HepG2 (cell line): ENCODE measurements at regions not wholly inside any gene's neighbourhood (a gene's known extent, or its start where the extent isn't known, plus 50 kb on each side); places are given as distances from the start of the nearest gene placed in this dataset.

Experiments used
- ATAC-seq: fragments of 200-7000 bp; cut with Tn5 transposase; 3 replicates; pipeline ENCODE4 v1.9.1; 2020; ENCODE audit warnings: mild to moderate bottlenecking, moderate library complexity
- BruUV-seq: library from RNA; stranded (reverse); fragments of 400-500 nt; replicated peaks from 2 replicates; lab custom pipeline; 2021; lab: Mats Ljungman, UMichigan
- CTCF ChIA-PET: fragments of 300-600 bp; formaldehyde crosslinking; extraction: SDS; loops from one replicate; lab custom pipeline; 2021; ENCODE audit warnings: low total read pairs, inconsistent platforms, low intra/inter-chr PET ratio; lab: Yijun Ruan, JAX
- POLR2A ChIA-PET: fragments of 350-600 bp; sonication (Branson Sonifier 250); formaldehyde crosslinking; loops from one replicate; lab custom pipeline; 2020; ENCODE audit warnings: antibody characterized with exemption, inconsistent platforms; lab: Yijun Ruan, JAX
- DNase-seq: peaks from one replicate; pipeline ENCODE4 v3.0.0-alpha.2; 2015; ENCODE audit warnings: low spot score
- FAIRE-seq: peaks from 3 replicates; lab custom pipeline; 2011; peaks lifted over from hg19 to GRCh38; lab: Jason Lieb, UNC
- H2AFZ ChIP-seq: one replicate; pipeline ENCODE4 v1.6.1; 2011; ENCODE audit warnings: low read length, inconsistent platforms
- H3K27ac ChIP-seq: fragments of 300-600 bp; 3 replicates; pipeline ENCODE4 v1.8.0; 2011; ENCODE audit warnings: mixed run types, mild to moderate bottlenecking, mixed read lengths, low read length, inconsistent platforms; ENCODE audit not compliant: insufficient read depth; ENCODE audit errors: extremely low read length
- H3K27me3 ChIP-seq, 2 experiments: fragments of 200-600 bp in 1 of 2; 2 replicates in 1 of 2; 3 replicates in 1 of 2; pipeline versions ENCODE4 v1.6.0 to v1.8.0; 2011; ENCODE audit warnings: low read length in 2 of 2, mild to moderate bottlenecking in 2 of 2, moderate library complexity in 2 of 2, inconsistent platforms in 1 of 2; ENCODE audit not compliant: insufficient read depth in 2 of 2, control insufficient read depth in 1 of 2
- H3K36me3 ChIP-seq, 2 experiments: fragments of 200-600 bp in 1 of 2; replicated peaks in 1 of 2; 2 replicates in 1 of 2; 3 replicates in 1 of 2; pipeline versions ENCODE4 v1.5.1 to v1.8.0; 2011; ENCODE audit warnings: low read length in 2 of 2, inconsistent platforms in 1 of 2; ENCODE audit not compliant: insufficient read depth in 2 of 2, control insufficient read depth in 1 of 2
- H3K4me1 ChIP-seq: 2 replicates; pipeline ENCODE4 v1.5.1; 2012; ENCODE audit warnings: low read length, inconsistent platforms; ENCODE audit not compliant: insufficient read depth
- H3K4me2 ChIP-seq: 2 replicates; pipeline ENCODE4 v1.6.0; 2011; ENCODE audit warnings: low read depth, low read length, inconsistent platforms
- H3K4me3 ChIP-seq, 3 experiments: fragments of 200-600 bp in 1 of 3; sonication (generic), shearing (Covaris generic) in 1 of 3; replicated peaks in 1 of 3; 2 replicates each; pipeline ENCODE4 v1.5.1; 2011 to 2016; ENCODE audit warnings: low read length in 3 of 3, inconsistent platforms in 2 of 3, low read depth in 2 of 3, mild to moderate bottlenecking in 2 of 3, control low read depth in 1 of 3, mixed read lengths in 1 of 3; ENCODE audit not compliant: insufficient read depth in 1 of 3
- H3K79me2 ChIP-seq: one replicate; pipeline ENCODE4 v1.6.1; 2011; ENCODE audit warnings: low read length, inconsistent platforms; ENCODE audit not compliant: insufficient read depth
- H3K9ac ChIP-seq: 2 replicates; pipeline ENCODE4 v1.6.0; 2011; ENCODE audit warnings: mild to moderate bottlenecking, low read depth, low read length, inconsistent platforms; ENCODE audit not compliant: insufficient read depth
- H3K9me3 ChIP-seq: 2 replicates; pipeline ENCODE4 v1.5.1; 2012; ENCODE audit warnings: mild to moderate bottlenecking, low read length
- H4K20me1 ChIP-seq: 2 replicates; pipeline ENCODE4 v1.6.0; 2011; ENCODE audit warnings: inconsistent platforms, mild to moderate bottlenecking, low read length, moderate library complexity; ENCODE audit not compliant: insufficient read depth
- ARID2 ChIP-seq: sonication (generic); formaldehyde crosslinking; IDR thresholded peaks from 2 replicates; pipeline ENCODE4 v1.8.1; 2022; ENCODE audit warnings: mild to moderate bottlenecking, missing genetic modification reagents, borderline replicate concordance
- GABPA ChIP-seq, 2 experiments: IDR thresholded peaks; 2 replicates each; pipeline ENCODE4 v1.6.1; 2011 to 2016; ENCODE audit warnings: low read depth in 2 of 2, low read length in 1 of 2, missing biosample characterization in 1 of 2, missing genetic modification characterization in 1 of 2
- GATAD2A ChIP-seq: IDR thresholded peaks from 2 replicates; pipeline ENCODE4 v1.6.1; 2016
- MBD4 ChIP-seq: IDR thresholded peaks from 2 replicates; pipeline ENCODE4 v1.6.1; 2012; ENCODE audit warnings: low read length, inconsistent platforms, borderline replicate concordance
- POLR2G ChIP-seq: fragments of 200-400 bp; formaldehyde crosslinking; IDR thresholded peaks from 2 replicates; pipeline ENCODE4 v1.6.1; 2018; ENCODE audit warnings: mild to moderate bottlenecking, low read depth, low read length, moderate library complexity
- RFXAP ChIP-seq: sonication (generic); formaldehyde crosslinking; IDR thresholded peaks from 2 replicates; pipeline ENCODE4 v1.4.0; 2020; ENCODE audit warnings: missing genetic modification reagents, borderline replicate concordance
- SALL2 ChIP-seq: sonication (generic); formaldehyde crosslinking; IDR thresholded peaks from 2 replicates; pipeline ENCODE4 v1.8.1; 2023; ENCODE audit warnings: mild to moderate bottlenecking, missing genetic modification reagents, inconsistent platforms
- SETDB1 ChIP-seq: sonication (generic); formaldehyde crosslinking; IDR thresholded peaks from 2 replicates; pipeline ENCODE4 v1.5.1; 2020; ENCODE audit warnings: missing genetic modification reagents, mild to moderate bottlenecking, borderline replicate concordance
- ZNF558 ChIP-seq: sonication (generic); formaldehyde crosslinking; IDR thresholded peaks from 2 replicates; pipeline ENCODE4 v1.9.0; 2022; ENCODE audit warnings: mild to moderate bottlenecking, missing genetic modification reagents, borderline replicate concordance
- ZNF564 ChIP-seq: sonication (generic); formaldehyde crosslinking; IDR thresholded peaks from 2 replicates; pipeline ENCODE4 v1.8.1; 2023; ENCODE audit warnings: mild to moderate bottlenecking, missing genetic modification reagents
- WGBS: methylation state at CpG from one replicate; pipeline ENCODE4 v1.1.6; 2017; ENCODE audit warnings: low lambda C conversion rate; 5-methylcytosine and 5-hydroxymethylcytosine counted together
- in situ Hi-C: cut with HindIII; loops from 2 replicates; pipeline ENCODE4 v1.10.0; 2017; ENCODE audit warnings: low pct_unique_long_range_greater_than_20kb; ENCODE audit not compliant: extremely low pct_ligation_motif_present
- intact Hi-C: fragments of 100-400 bp; cut with micrococcal nuclease; formaldehyde crosslinking; loops from one replicate; pipeline ENCODE4 v1.10.0; 2022; ENCODE audit not compliant: unreplicated experiment
- TF ChIP-seq, protein P1 (sequence below): sonication (generic); formaldehyde crosslinking; IDR thresholded peaks from 2 replicates; pipeline ENCODE4 v1.8.0; 2022; ENCODE audit warnings: mild to moderate bottlenecking, missing genetic modification reagents
- TF ChIP-seq, protein P2 (sequence below): sonication (generic); formaldehyde crosslinking; IDR thresholded peaks from 2 replicates; pipeline ENCODE4 v1.4.0; 2020; ENCODE audit warnings: missing genetic modification reagents
- TF ChIP-seq, protein P3 (sequence below): sonication (generic); formaldehyde crosslinking; IDR thresholded peaks from 2 replicates; pipeline ENCODE4 v1.4.0; 2020; ENCODE audit warnings: missing genetic modification reagents

DNA sequence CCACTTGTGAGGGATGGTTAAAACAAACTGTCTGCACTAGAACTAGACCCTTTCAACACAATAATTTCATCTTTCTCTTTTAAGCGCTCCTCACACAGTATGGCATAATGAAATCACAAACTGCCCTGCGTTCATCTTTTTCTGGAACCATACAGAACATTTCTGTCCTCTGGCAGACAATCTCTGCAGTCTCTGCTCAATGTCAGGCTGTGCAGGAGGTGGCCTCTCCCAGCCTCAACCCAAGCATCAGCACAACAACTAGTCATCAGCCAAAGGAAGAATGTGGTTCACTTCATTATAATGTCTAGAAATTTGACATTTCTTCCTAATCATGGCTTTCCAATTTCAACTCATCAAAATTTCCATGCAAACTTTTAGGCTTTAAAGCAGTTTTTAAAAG is 125.1 kb upstream of the STARD13 start:
- H3K9ac ChIP-seq: no peak overlapping the region
- no peak for ATAC-seq
- H3K27ac ChIP-seq: no peak overlapping the region
- in situ Hi-C loops (no loop called here), intact Hi-C loops (no loop called here)
- no TSS peak for BruUV-seq
- ChIA-PET POLR2A (no interaction called here), CTCF (no interaction called here)
- FAIRE-seq: no peak
- H2AFZ ChIP-seq: no peak overlapping the region
- H3K9me3 ChIP-seq: no peaks in the 10 kb centered on the region
- TF ChIP-seq ZNF558: no peak
- TF ChIP-seq, protein P1, sequence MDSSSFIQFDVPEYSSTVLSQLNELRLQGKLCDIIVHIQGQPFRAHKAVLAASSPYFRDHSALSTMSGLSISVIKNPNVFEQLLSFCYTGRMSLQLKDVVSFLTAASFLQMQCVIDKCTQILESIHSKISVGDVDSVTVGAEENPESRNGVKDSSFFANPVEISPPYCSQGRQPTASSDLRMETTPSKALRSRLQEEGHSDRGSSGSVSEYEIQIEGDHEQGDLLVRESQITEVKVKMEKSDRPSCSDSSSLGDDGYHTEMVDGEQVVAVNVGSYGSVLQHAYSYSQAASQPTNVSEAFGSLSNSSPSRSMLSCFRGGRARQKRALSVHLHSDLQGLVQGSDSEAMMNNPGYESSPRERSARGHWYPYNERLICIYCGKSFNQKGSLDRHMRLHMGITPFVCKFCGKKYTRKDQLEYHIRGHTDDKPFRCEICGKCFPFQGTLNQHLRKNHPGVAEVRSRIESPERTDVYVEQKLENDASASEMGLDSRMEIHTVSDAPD (CRISPR knock-in tag): no peak
- no peak for TF ChIP-seq MBD4
- TF ChIP-seq, protein P2, sequence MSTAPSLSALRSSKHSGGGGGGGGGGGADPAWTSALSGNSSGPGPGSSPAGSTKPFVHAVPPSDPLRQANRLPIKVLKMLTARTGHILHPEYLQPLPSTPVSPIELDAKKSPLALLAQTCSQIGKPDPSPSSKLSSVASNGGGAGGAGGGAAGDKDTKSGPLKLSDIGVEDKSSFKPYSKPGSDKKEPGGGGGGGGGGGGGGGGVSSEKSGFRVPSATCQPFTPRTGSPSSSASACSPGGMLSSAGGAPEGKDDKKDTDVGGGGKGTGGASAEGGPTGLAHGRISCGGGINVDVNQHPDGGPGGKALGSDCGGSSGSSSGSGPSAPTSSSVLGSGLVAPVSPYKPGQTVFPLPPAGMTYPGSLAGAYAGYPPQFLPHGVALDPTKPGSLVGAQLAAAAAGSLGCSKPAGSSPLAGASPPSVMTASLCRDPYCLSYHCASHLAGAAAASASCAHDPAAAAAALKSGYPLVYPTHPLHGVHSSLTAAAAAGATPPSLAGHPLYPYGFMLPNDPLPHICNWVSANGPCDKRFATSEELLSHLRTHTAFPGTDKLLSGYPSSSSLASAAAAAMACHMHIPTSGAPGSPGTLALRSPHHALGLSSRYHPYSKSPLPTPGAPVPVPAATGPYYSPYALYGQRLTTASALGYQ: no peak
- H4K20me1 ChIP-seq: no peaks in the 10 kb centered on the region
- WGBS: 95% methylated on average over 2 of the region's 2 CpGs
- H3K4me1 ChIP-seq: no peaks in the 10 kb centered on the region
- H3K4me2 ChIP-seq: no peak overlapping the region
- no peaks in the 10 kb centered on the region for H3K27me3 ChIP-seq
- no peaks in the 10 kb centered on the region for H3K36me3 ChIP-seq
- no peaks in the 10 kb centered on the region for H3K79me2 ChIP-seq
- H3K4me3 ChIP-seq: no peak overlapping the region
- no peak for DNase-seq

- Histone ChIP-seq H3K27ac (no peak overlapping the region), H3K9ac (no peak overlapping the region), H3K4me2 (no peak overlapping the region), H4K20me1 (no peaks in the 10 kb centered on the region), H2AFZ (no peak overlapping the region), H3K4me3 (no peak overlapping the region), H3K27me3 (no peaks in the 10 kb centered on the region), H3K4me1 (no peaks in the 10 kb centered on the region), H3K36me3 (no peaks in the 10 kb centered on the region), H3K79me2 (no peaks in the 10 kb centered on the region), H3K9me3 (no peaks in the 10 kb centered on the region)
- intact Hi-C loops: no loop called here
- CTCF ChIA-PET: no interaction called here
- no peak for DNase-seq
- FAIRE-seq: no peak
- BruUV-seq: no TSS peak
- ATAC-seq: no peak
- 92% methylated on average over 1 of the region's 1 CpG for WGBS
- in situ Hi-C loops: no loop called here
- POLR2A ChIA-PET: no interaction called here
- TF ChIP-seq RFXAP (CRISPR knock-in tag) (no peak), ZNF564 (CRISPR knock-in tag) (no peak), SALL2 (CRISPR knock-in tag) (no peak), SETDB1 (CRISPR knock-in tag) (no peak), POLR2G (no peak), ARID2 (CRISPR knock-in tag) (no peak), GABPA (IDR thresholded peaks at IDR 0.05; ENCODE audit: low read depth, low read length) (no peak), GABPA (CRISPR knock-in tag; IDR thresholded peaks at IDR 0.05; ENCODE audit: low read depth) (no peak), GATAD2A (no peak)
- TF ChIP-seq, protein P3, sequence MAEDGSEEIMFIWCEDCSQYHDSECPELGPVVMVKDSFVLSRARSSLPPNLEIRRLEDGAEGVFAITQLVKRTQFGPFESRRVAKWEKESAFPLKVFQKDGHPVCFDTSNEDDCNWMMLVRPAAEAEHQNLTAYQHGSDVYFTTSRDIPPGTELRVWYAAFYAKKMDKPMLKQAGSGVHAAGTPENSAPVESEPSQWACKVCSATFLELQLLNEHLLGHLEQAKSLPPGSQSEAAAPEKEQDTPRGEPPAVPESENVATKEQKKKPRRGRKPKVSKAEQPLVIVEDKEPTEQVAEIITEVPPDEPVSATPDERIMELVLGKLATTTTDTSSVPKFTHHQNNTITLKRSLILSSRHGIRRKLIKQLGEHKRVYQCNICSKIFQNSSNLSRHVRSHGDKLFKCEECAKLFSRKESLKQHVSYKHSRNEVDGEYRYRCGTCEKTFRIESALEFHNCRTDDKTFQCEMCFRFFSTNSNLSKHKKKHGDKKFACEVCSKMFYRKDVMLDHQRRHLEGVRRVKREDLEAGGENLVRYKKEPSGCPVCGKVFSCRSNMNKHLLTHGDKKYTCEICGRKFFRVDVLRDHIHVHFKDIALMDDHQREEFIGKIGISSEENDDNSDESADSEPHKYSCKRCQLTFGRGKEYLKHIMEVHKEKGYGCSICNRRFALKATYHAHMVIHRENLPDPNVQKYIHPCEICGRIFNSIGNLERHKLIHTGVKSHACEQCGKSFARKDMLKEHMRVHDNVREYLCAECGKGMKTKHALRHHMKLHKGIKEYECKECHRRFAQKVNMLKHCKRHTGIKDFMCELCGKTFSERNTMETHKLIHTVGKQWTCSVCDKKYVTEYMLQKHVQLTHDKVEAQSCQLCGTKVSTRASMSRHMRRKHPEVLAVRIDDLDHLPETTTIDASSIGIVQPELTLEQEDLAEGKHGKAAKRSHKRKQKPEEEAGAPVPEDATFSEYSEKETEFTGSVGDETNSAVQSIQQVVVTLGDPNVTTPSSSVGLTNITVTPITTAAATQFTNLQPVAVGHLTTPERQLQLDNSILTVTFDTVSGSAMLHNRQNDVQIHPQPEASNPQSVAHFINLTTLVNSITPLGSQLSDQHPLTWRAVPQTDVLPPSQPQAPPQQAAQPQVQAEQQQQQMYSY (CRISPR knock-in tag): no peak
Observed at GRCh38 chr13:33411312-33411711, 125.8 kb upstream of the STARD13 start.
